Gastroesophageal sphincter (tissue), 3 donors: ENCODE measurements at regions not wholly inside any gene's neighbourhood (a gene's known extent, or its start where the extent isn't known, plus 50 kb on each side); places are given as distances from the start of the nearest gene placed in this dataset.

Experiments
- EP300 ChIP-seq: sonication (generic); formaldehyde crosslinking; IDR thresholded peaks from one replicate; pipeline ENCODE4 v1.6.1; 2017; ENCODE audit warnings: antibody characterized with exemption, mild to moderate bottlenecking
- POLR2AphosphoS5 ChIP-seq: sonication (generic); formaldehyde crosslinking; IDR thresholded peaks from one replicate; pipeline ENCODE4 v1.6.1; 2017; ENCODE audit warnings: antibody characterized with exemption
- TF ChIP-seq, protein P1 (sequence below), 4 experiments: fragments of 200-600 bp in 2 of 4; fragments of 450-650 bp in 2 of 4; sonication (generic) in 1 of 4; IDR thresholded peaks; one replicate each; pipeline ENCODE4 v1.5.1; 2017 to 2019; ENCODE audit warnings: antibody characterized with exemption in 4 of 4, mild to moderate bottlenecking in 2 of 4, moderate library complexity in 2 of 4

DNA sequence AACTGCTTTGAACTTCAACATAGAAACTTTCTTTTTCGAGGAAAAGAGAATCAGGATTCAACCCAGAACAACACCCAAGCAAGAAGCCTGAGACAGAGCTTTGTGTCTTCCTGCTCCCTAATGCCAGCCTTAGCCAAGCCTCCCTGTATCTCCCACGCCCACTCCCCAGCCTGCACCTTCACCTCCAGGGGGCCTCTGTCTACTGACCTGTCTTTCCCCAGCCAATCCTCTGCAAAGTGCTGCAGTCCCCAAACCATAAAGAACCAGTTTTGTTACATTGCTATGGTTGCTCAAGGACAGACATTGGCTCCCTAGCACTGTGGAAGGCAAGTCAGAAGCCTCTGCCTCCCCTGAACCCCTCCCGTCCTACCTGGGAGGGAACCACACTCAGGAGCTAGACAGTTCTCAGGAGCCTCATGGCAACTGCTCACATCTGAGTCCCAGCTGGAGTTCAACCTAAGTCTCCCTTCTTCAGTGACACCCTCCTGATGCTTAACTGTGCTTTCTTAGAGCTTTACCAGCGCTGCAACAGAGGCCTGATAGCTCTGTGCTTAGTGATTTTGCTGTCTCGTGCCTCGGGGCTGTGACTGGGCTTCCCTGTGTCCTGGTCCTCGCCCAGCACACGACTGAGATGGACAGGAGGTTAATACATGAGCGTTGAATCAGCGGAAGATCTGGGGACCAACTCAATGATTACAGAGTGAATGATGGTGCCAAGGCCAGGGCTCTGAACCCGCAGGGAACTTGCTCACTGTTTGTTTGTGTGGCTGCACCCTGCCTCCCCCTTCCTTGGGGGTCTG lies 101.5 kb upstream of the DUSP22 start:
- TF ChIP-seq, protein P1, sequence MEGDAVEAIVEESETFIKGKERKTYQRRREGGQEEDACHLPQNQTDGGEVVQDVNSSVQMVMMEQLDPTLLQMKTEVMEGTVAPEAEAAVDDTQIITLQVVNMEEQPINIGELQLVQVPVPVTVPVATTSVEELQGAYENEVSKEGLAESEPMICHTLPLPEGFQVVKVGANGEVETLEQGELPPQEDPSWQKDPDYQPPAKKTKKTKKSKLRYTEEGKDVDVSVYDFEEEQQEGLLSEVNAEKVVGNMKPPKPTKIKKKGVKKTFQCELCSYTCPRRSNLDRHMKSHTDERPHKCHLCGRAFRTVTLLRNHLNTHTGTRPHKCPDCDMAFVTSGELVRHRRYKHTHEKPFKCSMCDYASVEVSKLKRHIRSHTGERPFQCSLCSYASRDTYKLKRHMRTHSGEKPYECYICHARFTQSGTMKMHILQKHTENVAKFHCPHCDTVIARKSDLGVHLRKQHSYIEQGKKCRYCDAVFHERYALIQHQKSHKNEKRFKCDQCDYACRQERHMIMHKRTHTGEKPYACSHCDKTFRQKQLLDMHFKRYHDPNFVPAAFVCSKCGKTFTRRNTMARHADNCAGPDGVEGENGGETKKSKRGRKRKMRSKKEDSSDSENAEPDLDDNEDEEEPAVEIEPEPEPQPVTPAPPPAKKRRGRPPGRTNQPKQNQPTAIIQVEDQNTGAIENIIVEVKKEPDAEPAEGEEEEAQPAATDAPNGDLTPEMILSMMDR (IDR thresholded peaks at IDR 0.05) = no peak
- TF ChIP-seq EP300 (no peak), POLR2AphosphoS5 (no peak)
